OCI-LY3 (cell line): ENCODE measurements at regions not wholly inside any gene's neighbourhood (a gene's known extent, or its start where the extent isn't known, plus 50 kb on each side); places are given as distances from the start of the nearest gene placed in this dataset.

ENCODE experiments used
- H2AFZ ChIP-seq: fragments of 200-600, 300-600 bp; shearing (Covaris generic); 2 replicates; pipeline ENCODE4 v1.6.0; 2014; ENCODE audit warnings: antibody characterized with exemption, low read depth, low read length
- H3K27ac ChIP-seq: fragments of 200-600, 300-600 bp; sonication (generic); 2 replicates; pipeline ENCODE4 v1.5.1; 2014; ENCODE audit warnings: mild to moderate bottlenecking, low read length, moderate library complexity, mixed read lengths
- H3K27me3 ChIP-seq: fragments of 200-600, 300-600 bp; sonication (generic); 2 replicates; pipeline ENCODE4 v1.6.1; 2014; ENCODE audit warnings: low read depth, low read length, mixed read lengths
- H3K36me3 ChIP-seq: fragments of 200-600, 300-600 bp; sonication (generic); replicated peaks from 2 replicates; pipeline ENCODE3; 2014; ENCODE audit warnings: low read depth, low read length, mixed read lengths
- H3K4me1 ChIP-seq: fragments of 300-600, 200-600 bp; sonication (generic); 2 replicates; pipeline ENCODE4 v1.6.1; 2014; ENCODE audit warnings: low read length, mixed read lengths
- H3K4me2 ChIP-seq: fragments of 200-600, 300-600 bp; sonication (generic); 2 replicates; pipeline ENCODE4 v1.6.1; 2014; ENCODE audit warnings: low read length, mixed read lengths
- H3K4me3 ChIP-seq: fragments of 300-600, 200-600 bp; sonication (generic); 2 replicates; pipeline ENCODE4 v1.5.1; 2014; ENCODE audit warnings: antibody characterized with exemption, mild to moderate bottlenecking, low read length, moderate library complexity
- H3K79me2 ChIP-seq: fragments of 300-600, 200-600 bp; shearing (Covaris generic); 2 replicates; pipeline ENCODE4 v1.6.1; 2014; ENCODE audit warnings: mild to moderate bottlenecking, low read length, mixed read lengths
- H3K9ac ChIP-seq: fragments of 300-600, 200-600 bp; shearing (Covaris generic); 2 replicates; pipeline ENCODE4 v1.6.0; 2014; ENCODE audit warnings: mild to moderate bottlenecking, low read length, moderate library complexity
- H3K9me3 ChIP-seq: fragments of 200-600, 300-600 bp; shearing (Covaris generic); 2 replicates; pipeline ENCODE4 v1.6.1; 2014; ENCODE audit warnings: low read length, mixed read lengths; ENCODE audit not compliant: insufficient read depth
- H4K20me1 ChIP-seq: fragments of 200-600, 300-600 bp; sonication (generic); 2 replicates; pipeline ENCODE4 v1.6.1; 2016; ENCODE audit warnings: low read length, mixed read lengths; ENCODE audit not compliant: insufficient read depth
- CTCF ChIP-seq: fragments of 200-600, 300-600 bp; sonication (generic); IDR thresholded peaks from 2 replicates; pipeline ENCODE4 v1.5.1; 2014; ENCODE audit warnings: antibody characterized with exemption, low read length, low read depth
- EZH2phosphoT487 ChIP-seq: fragments of 200-600 bp; shearing (Covaris generic); IDR thresholded peaks from 2 replicates; pipeline ENCODE4 v1.6.1; 2018; ENCODE audit warnings: antibody characterized with exemption, mixed run types, low read depth

GRCh38 chr16:62764572-62764971 is 728.3 kb upstream of the CDH8 start:
- H2AFZ ChIP-seq = no peak overlapping the region
- no peak overlapping the region for H3K27ac ChIP-seq
- TF ChIP-seq CTCF (no peak), EZH2phosphoT487 (no peak)
- no peaks in the 10 kb centered on the region for H3K79me2 ChIP-seq
- H3K36me3 ChIP-seq = no peaks in the 10 kb centered on the region
- H3K9ac ChIP-seq = no peak overlapping the region
- H4K20me1 ChIP-seq = no peaks in the 10 kb centered on the region
- H3K27me3 ChIP-seq = no peaks in the 10 kb centered on the region
- no peaks in the 10 kb centered on the region for H3K9me3 ChIP-seq
- H3K4me1 ChIP-seq = no peaks in the 10 kb centered on the region
- no peak overlapping the region for H3K4me3 ChIP-seq
- no peak overlapping the region for H3K4me2 ChIP-seq

DNA sequence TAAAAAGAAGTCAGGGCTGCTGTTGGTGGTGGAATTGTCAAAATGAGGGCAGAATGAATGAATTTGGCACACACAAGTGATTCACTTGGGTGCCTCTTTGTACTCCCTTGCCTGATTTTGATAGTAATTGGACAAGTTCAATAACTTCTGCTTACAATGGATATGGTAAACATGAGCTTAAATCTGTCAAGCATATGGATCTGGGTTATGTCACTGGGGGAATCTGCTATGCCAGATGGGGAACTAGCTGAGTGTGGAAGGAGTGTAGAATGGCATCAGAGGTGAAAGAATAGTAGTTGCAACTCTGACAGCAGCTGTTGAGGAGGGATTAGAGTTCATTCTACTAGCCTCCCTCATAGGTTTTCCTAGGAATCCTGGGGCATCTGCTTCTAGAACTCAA is 724.2 kb upstream of the CDH8 start:
- Histone ChIP-seq H2AFZ (no peak overlapping the region), H4K20me1 (no peaks in the 10 kb centered on the region)

GRCh38 chr16:62755938-62756337 is 719.7 kb upstream of the CDH8 start:
- Histone ChIP-seq H3K27me3 (no peaks in the 10 kb centered on the region), H2AFZ (no peak overlapping the region), H3K4me1 (peaks cover 19% of the 10 kb centered on the region), H3K79me2 (no peaks in the 10 kb centered on the region), H3K4me2 (no peak overlapping the region), H3K9ac (no peak overlapping the region), H3K9me3 (peaks cover 9% of the 10 kb centered on the region; the same call in 1 of the 2 replicates), H3K36me3 (peaks cover 5% of the 10 kb centered on the region), H4K20me1 (no peaks in the 10 kb centered on the region), H3K4me3 (no peak overlapping the region), H3K27ac (peak overlapping the region; percentile 37)
- TF ChIP-seq CTCF = no peak
- no peak for TF ChIP-seq EZH2phosphoT487

More for the DNA sequence above, 724.2 kb upstream of the CDH8 start:
- Histone ChIP-seq H3K4me1 (peaks cover 9% of the 10 kb centered on the region), H3K9me3 (peaks cover 9% of the 10 kb centered on the region; the same call in 1 of the 2 replicates), H3K79me2 (no peaks in the 10 kb centered on the region), H3K9ac (no peak overlapping the region), H3K27me3 (no peaks in the 10 kb centered on the region), H3K36me3 (peaks cover 5% of the 10 kb centered on the region), H3K27ac (no peak overlapping the region), H3K4me3 (no peak overlapping the region), H3K4me2 (no peak overlapping the region)
- no peak for TF ChIP-seq EZH2phosphoT487
- TF ChIP-seq CTCF = no peak

DNA sequence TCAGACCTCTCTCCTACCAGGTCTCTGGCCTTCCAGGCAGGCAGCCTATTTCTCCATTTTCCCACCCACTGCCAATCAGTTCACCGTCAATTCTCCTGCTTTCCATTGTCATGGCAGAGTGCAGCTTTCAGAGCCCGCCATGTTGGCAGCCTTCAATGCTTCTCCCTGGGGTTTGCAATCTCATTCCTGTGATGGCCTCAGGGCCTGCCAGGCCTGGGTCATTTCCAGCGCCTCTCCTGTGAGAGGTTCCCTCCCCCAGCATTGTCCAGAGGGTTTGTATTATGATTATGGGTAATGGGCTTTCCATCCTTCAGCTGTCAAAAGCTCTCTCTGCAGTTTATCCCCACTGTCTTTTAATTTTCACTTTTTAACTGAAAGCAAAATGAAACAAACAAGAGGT is 716.6 kb upstream of the CDH8 start:
- TF ChIP-seq EZH2phosphoT487 = no peak
- peaks cover 22% of the 10 kb centered on the region for H3K4me1 ChIP-seq
- H2AFZ ChIP-seq = no peak overlapping the region
- no peak overlapping the region for H3K9ac ChIP-seq
- H3K27ac ChIP-seq = no peak overlapping the region
- H3K36me3 ChIP-seq = peaks cover 5% of the 10 kb centered on the region
- H3K4me2 ChIP-seq = no peak overlapping the region
- H3K9me3 ChIP-seq = peaks cover 9% of the 10 kb centered on the region; the same call in 1 of the 2 replicates
- H3K79me2 ChIP-seq = no peaks in the 10 kb centered on the region
- no peaks in the 10 kb centered on the region for H4K20me1 ChIP-seq
- no peaks in the 10 kb centered on the region for H3K27me3 ChIP-seq
- H3K4me3 ChIP-seq = no peak overlapping the region
